HL-60 (cell line): ENCODE measurements at regions not wholly inside any gene's neighbourhood (a gene's known extent, or its start where the extent isn't known, plus 50 kb on each side); places are given as distances from the start of the nearest gene placed in this dataset.

ENCODE experiments used
- DNase-seq, 2 experiments: peaks; one replicate each; pipeline ENCODE4 v3.0.0-alpha.2; 2010 to 2020; ENCODE audit warnings: low read depth in 1 of 2, low spot score in 1 of 2
- H3K27ac ChIP-seq: fragments of 250-450 bp; sonication (Bioruptor Pico); replicated peaks from 2 replicates; pipeline ENCODE4 v1.5.1; 2020; ENCODE audit warnings: mild to moderate bottlenecking, moderate library complexity
- H3K27me3 ChIP-seq: fragments of 250-450 bp; sonication (Bioruptor Pico); 2 replicates; pipeline ENCODE4 v1.5.1; 2021; ENCODE audit warnings: mild to moderate bottlenecking, moderate library complexity; ENCODE audit not compliant: insufficient read depth, poor library complexity, severe bottlenecking
- H3K4me3 ChIP-seq: replicated peaks from 2 replicates; pipeline ENCODE4 v1.5.1; 2011; ENCODE audit warnings: mild to moderate bottlenecking, control low read depth, low read length; ENCODE audit not compliant: insufficient read depth
- GABPA ChIP-seq: IDR thresholded peaks from 2 replicates; pipeline ENCODE4 v1.6.1; 2012; ENCODE audit warnings: low read depth
- POLR2AphosphoS5 ChIP-seq: IDR thresholded peaks from 2 replicates; pipeline ENCODE4 v1.6.1; 2012; ENCODE audit warnings: low read depth
- SPI1 ChIP-seq: IDR thresholded peaks from 2 replicates; pipeline ENCODE4 v1.6.1; 2012; ENCODE audit warnings: low read depth, mild to moderate bottlenecking, borderline replicate concordance
- TF ChIP-seq, protein P1 (sequence below): IDR thresholded peaks from 2 replicates; pipeline ENCODE4 v1.6.1; 2012; ENCODE audit warnings: low read depth; ENCODE audit not compliant: insufficient replicate concordance
- TF ChIP-seq, protein P2 (sequence below): IDR thresholded peaks from one replicate; pipeline ENCODE4 v1.5.1; 2011; ENCODE audit warnings: low read length, control low read depth, inconsistent platforms; ENCODE audit not compliant: insufficient read depth

DNA sequence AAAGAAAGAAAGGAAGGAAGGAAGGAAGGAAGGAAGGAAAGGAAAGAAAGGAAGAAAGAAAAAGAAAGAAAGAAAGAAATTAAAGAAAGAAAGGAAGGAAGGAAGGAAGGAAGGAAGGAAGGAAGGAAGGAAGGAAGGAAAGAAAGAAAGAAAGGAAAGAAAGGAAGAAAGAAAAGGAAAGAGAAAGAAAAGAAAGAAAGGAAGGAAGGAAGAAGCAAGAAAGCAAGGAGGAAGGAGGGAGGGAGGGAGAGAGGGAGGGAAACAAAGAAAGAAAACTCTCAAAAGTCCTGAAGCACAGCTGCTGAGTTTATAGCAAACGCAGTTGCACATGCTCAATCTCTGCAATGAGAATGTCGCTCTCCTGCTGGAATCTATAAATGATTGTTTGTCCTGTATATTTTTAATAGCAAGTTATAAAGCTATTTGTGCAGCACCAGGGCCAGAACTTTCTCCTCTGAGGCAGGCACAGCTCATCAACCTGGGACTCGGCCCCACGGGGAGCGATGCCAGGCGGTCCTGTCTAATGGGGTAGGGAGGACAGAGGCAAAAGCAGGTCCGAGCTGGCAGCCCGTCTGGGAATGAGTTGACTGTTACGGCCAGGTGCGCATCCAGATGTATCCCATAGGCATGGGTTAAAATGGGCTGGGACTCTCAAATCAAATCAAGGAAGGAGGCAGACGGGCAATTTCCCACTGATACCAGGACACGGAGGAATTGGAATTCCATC lies 118.0 kb upstream of the PFKP start:
- Histone ChIP-seq H3K27ac (no peak overlapping the region), H3K4me3 (no peak overlapping the region), H3K27me3 (no peaks in the 10 kb centered on the region)
- DNase-seq, result no peak
- TF ChIP-seq POLR2AphosphoS5 (no peak), GABPA (no peak), SPI1 (no peak)
- TF ChIP-seq, protein P1, sequence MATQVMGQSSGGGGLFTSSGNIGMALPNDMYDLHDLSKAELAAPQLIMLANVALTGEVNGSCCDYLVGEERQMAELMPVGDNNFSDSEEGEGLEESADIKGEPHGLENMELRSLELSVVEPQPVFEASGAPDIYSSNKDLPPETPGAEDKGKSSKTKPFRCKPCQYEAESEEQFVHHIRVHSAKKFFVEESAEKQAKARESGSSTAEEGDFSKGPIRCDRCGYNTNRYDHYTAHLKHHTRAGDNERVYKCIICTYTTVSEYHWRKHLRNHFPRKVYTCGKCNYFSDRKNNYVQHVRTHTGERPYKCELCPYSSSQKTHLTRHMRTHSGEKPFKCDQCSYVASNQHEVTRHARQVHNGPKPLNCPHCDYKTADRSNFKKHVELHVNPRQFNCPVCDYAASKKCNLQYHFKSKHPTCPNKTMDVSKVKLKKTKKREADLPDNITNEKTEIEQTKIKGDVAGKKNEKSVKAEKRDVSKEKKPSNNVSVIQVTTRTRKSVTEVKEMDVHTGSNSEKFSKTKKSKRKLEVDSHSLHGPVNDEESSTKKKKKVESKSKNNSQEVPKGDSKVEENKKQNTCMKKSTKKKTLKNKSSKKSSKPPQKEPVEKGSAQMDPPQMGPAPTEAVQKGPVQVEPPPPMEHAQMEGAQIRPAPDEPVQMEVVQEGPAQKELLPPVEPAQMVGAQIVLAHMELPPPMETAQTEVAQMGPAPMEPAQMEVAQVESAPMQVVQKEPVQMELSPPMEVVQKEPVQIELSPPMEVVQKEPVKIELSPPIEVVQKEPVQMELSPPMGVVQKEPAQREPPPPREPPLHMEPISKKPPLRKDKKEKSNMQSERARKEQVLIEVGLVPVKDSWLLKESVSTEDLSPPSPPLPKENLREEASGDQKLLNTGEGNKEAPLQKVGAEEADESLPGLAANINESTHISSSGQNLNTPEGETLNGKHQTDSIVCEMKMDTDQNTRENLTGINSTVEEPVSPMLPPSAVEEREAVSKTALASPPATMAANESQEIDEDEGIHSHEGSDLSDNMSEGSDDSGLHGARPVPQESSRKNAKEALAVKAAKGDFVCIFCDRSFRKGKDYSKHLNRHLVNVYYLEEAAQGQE, result no peak
- TF ChIP-seq, protein P2, sequence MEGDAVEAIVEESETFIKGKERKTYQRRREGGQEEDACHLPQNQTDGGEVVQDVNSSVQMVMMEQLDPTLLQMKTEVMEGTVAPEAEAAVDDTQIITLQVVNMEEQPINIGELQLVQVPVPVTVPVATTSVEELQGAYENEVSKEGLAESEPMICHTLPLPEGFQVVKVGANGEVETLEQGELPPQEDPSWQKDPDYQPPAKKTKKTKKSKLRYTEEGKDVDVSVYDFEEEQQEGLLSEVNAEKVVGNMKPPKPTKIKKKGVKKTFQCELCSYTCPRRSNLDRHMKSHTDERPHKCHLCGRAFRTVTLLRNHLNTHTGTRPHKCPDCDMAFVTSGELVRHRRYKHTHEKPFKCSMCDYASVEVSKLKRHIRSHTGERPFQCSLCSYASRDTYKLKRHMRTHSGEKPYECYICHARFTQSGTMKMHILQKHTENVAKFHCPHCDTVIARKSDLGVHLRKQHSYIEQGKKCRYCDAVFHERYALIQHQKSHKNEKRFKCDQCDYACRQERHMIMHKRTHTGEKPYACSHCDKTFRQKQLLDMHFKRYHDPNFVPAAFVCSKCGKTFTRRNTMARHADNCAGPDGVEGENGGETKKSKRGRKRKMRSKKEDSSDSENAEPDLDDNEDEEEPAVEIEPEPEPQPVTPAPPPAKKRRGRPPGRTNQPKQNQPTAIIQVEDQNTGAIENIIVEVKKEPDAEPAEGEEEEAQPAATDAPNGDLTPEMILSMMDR, result no peak

DNA sequence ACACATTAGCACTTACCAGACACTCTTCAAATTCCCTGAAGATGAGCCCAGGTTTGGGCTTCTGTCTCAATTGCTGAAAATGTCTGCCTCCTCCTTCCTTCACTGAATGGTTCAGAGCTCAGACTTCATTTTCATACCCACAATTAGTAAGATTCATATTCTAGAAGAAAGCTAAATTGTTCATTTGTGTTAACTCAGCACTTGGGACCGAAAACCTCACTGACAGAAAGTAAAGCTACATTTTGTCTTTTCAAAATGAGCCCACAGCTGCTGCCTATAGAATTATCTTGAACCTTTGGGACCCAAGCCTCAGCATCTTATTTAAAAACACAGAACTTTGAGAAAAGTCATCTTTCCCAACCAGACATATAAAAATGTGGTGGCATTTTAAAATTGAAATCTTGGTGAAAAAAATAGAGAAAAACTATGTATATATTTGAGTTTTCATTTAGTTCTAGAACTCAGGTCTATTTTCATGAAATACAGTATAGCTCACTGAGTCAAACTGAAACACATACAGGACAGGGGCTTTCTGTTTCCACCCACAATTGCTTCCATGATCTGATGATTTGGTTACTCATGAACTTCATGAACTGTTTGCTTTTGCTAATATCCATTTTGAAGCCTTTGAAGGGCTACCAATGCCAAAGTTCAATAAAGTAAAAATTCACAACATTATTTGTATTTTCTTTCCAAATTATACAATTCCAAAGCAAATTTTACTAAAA lies 119.1 kb upstream of the PFKP start:
- TF ChIP-seq SPI1 (no peak), GABPA (no peak), POLR2AphosphoS5 (no peak)
- TF ChIP-seq, protein P2, result no peak
- TF ChIP-seq, protein P1, result no peak
- DNase-seq, result no peak
- no peak overlapping the region for H3K4me3 ChIP-seq
- no peaks in the 10 kb centered on the region for H3K27me3 ChIP-seq
- H3K27ac ChIP-seq, result no peak overlapping the region

DNA sequence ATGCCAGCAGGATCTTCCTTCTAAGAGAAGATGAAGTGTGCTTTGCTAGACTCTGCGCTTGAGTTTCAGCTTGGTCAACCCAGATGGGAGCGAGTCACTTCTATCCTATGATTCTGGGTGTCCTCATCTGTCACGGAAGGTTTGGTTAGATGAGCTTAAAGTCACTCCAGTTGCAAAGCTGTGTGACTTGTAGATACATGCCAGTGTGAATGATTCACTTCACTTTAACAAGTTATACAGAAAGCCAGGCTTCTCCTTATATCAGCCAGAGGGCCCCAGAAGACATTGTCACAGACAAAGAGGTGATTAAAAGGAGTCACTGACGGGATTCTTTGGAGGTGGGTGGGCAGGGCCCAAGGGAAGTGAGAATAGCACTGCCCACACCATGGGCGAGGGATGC lies 122.6 kb upstream of the PFKP start:
- H3K27ac ChIP-seq, result no peak overlapping the region
- no peak overlapping the region for H3K4me3 ChIP-seq
- DNase-seq, result no peak
- TF ChIP-seq, protein P1, result no peak
- TF ChIP-seq GABPA (no peak), SPI1 (no peak), POLR2AphosphoS5 (no peak)
- TF ChIP-seq, protein P2, result no peak
- no peaks in the 10 kb centered on the region for H3K27me3 ChIP-seq
